ENCODE measurements at regions not wholly inside any gene's neighbourhood (a gene's known extent, or its start where the extent isn't known, plus 50 kb on each side); places are given as distances from the start of the nearest gene placed in this dataset.

DNA sequence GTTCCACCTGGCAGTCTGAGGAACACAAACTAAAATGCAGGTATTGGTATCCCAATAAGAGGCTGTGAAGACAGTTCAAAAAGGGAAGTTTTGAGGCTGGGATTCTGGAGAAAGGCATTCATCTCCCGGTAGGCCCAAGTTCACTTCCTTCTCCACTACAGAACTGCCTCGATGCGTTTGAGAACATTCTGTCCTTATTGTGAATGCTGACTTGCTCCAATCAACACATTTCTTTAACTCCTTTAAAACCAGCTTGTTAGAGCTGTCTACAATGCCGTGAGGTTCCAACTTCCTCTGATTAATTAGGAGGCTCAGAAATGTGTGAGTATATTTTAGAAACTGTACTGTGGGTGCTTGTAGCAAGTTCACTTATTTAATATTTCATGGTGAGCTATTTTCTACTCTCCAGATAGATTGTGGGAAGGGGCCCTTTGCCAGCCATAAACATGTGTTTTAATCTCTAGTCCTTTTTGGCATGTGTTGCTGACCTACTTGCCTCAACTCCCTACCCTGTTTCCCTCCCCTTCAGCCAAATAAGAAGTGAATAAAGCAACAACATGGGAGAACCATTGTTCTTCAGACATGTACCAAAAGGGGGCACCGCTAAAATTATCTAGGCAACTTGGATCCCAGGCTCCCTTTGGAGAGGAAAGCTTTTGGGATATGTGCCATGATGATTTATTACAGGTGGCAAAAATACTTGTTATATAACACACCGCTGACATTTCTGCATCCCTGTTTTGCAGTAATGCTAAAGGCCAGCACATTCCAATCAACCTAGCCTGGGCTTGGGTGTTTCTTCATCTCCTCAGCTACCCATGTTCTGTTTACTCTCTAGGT is 245.6 kb downstream of the BLID start:
- Histone ChIP-seq H3K9ac (ENCODE audit: extremely low read depth, insufficient read length, low read length) (no peak overlapping the region), H2BK20ac (ENCODE audit: low read depth, low read length, poor library complexity, severe bottlenecking) (no peak overlapping the region), H2BK5ac (ENCODE audit: insufficient read length, low read length) (no peak overlapping the region), H3K23ac (ENCODE audit: insufficient read length, low read depth, low read length) (no peak overlapping the region), H3K9me3 (ENCODE audit: control insufficient read depth, low read depth, low read length) (no peaks in the 10 kb centered on the region), H2AK5ac (ENCODE audit: insufficient read length, low read length) (no peak overlapping the region), H4K20me1 (ENCODE audit: control insufficient read depth, insufficient read depth, insufficient read length) (no peaks in the 10 kb centered on the region), H3K4ac (ENCODE audit: low read depth, low read length) (no peak overlapping the region), H3K79me1 (ENCODE audit: insufficient read depth, low read depth, low read length, poor library complexity, severe bottlenecking) (no peaks in the 10 kb centered on the region), H3K4me1 (ENCODE audit: insufficient read depth, low read length) (peaks cover 4% of the 10 kb centered on the region; the same call in 1 of the 2 replicates), H3K56ac (ENCODE audit: insufficient read length, low read depth, low read length) (no peak overlapping the region), H3K27me3 (ENCODE audit: insufficient read depth, low read length) (no peaks in the 10 kb centered on the region), H3K79me2 (ENCODE audit: insufficient read depth, low read length) (no peaks in the 10 kb centered on the region), H2BK12ac (ENCODE audit: insufficient read length, low read depth, low read length) (no peak overlapping the region), H3T11ph (ENCODE audit: low read length) (no peak overlapping the region), H3K18ac (ENCODE audit: insufficient read length, low read depth, low read length) (no peak overlapping the region), H2BK120ac (ENCODE audit: low read depth, low read length, poor library complexity, severe bottlenecking) (no peak overlapping the region), H3K23me2 (ENCODE audit: insufficient read length, low read depth, low read length, poor library complexity, severe bottlenecking) (no peaks in the 10 kb centered on the region), H3K4me2 (ENCODE audit: insufficient read depth, insufficient read length, low read length) (no peak overlapping the region), H2AFZ (ENCODE audit: low read length) (no peak overlapping the region), H4K5ac (ENCODE audit: insufficient read length, low read depth, low read length) (no peak overlapping the region), H3K27ac (ENCODE audit: insufficient read length, low read depth, low read length) (no peak overlapping the region), H3K14ac (ENCODE audit: insufficient read depth, low read length) (no peak overlapping the region), H2BK15ac (ENCODE audit: low read depth, low read length) (no peak overlapping the region), H4K8ac (replicated peaks; ENCODE audit: insufficient read length, low read depth, low read length) (no peak overlapping the region), H4K91ac (ENCODE audit: insufficient read length, low read depth, low read length) (no peak overlapping the region)
- H3K27ac Mint-ChIP-seq = no peak overlapping the region
- H3K27me3 Mint-ChIP-seq (ENCODE audit: low read depth) = no peaks in the 10 kb centered on the region; the same call in none of the 2 replicates
- TF ChIP-seq, protein P1, sequence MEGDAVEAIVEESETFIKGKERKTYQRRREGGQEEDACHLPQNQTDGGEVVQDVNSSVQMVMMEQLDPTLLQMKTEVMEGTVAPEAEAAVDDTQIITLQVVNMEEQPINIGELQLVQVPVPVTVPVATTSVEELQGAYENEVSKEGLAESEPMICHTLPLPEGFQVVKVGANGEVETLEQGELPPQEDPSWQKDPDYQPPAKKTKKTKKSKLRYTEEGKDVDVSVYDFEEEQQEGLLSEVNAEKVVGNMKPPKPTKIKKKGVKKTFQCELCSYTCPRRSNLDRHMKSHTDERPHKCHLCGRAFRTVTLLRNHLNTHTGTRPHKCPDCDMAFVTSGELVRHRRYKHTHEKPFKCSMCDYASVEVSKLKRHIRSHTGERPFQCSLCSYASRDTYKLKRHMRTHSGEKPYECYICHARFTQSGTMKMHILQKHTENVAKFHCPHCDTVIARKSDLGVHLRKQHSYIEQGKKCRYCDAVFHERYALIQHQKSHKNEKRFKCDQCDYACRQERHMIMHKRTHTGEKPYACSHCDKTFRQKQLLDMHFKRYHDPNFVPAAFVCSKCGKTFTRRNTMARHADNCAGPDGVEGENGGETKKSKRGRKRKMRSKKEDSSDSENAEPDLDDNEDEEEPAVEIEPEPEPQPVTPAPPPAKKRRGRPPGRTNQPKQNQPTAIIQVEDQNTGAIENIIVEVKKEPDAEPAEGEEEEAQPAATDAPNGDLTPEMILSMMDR (conservative IDR thresholded peaks at IDR 0.05) = no peak; the same call in 1 of the 3 replicates
- no peak overlapping the region for H3K4me3 Mint-ChIP-seq
- no CpG with 5 or more reads among the region's 6 CpGs for WGBS (ENCODE audit: extremely low coverage, insufficient read length, low lambda C conversion rate)
- H3K4me1 Mint-ChIP-seq = peaks cover 11 to 19% of the 10 kb centered on the region in 2 experiments
- DNase-seq = no peak
- no peaks in the 10 kb centered on the region for H3K9me3 Mint-ChIP-seq
- no peaks in the 10 kb centered on the region for H3K36me3 Mint-ChIP-seq (ENCODE audit: insufficient read depth in 1 of 3, low read depth in 3 of 3)
